ENCODE measurements at regions not wholly inside any gene's neighbourhood (a gene's known extent, or its start where the extent isn't known, plus 50 kb on each side); places are given as distances from the start of the nearest gene placed in this dataset.
"Not testable (repeated sequence)": the region's sequence is repeated elsewhere in the genome, so short reads cannot be mapped to it uniquely, and the experiment has no call there.

- H3K4me1 ChIP-seq (ENCODE audit: control insufficient read depth, insufficient read depth, low read length); POLR2A ChIA-PET; H3K27ac ChIP-seq (ENCODE audit: extremely low read depth, low read depth, low read length); H3K36me3 ChIP-seq (ENCODE audit: control insufficient read depth in 2 of 2, insufficient read depth in 1 of 2, low read length in 2 of 2); H3K9me3 ChIP-seq (ENCODE audit: control insufficient read depth, insufficient read depth, low read depth, low read length); H3K4me3 ChIP-seq (ENCODE audit: low read depth, low read length); CTCF ChIA-PET: not testable (repeated sequence)
- TF ChIP-seq ZNF654 (tag by site-specific recombination; IDR thresholded peaks at IDR 0.05; ENCODE audit: low read depth), result 0 out of 2 replicates have a peak, but pooled peaks have one; percentile 9
Observed at GRCh38 chr9:15055284-15055683, 145.1 kb upstream of the FREM1 start.

GRCh38 chr9:15048772-15049171, 138.5 kb upstream of the FREM1 start:
- ChIA-PET POLR2A (no interaction called here), CTCF (interaction anchor here (0.6 kb wide), 1 partner anchor 285 kb away, joined by 3 read pairs; no protein-coding TSS in a partner anchor)
- TF ChIP-seq ZNF423 (tag by site-specific recombination; IDR thresholded peaks at IDR 0.05) (no peak), KLF1 (tag by site-specific recombination; IDR thresholded peaks at IDR 0.05) (no peak), ATF2 (tag by site-specific recombination; IDR thresholded peaks at IDR 0.05; ENCODE audit: low read depth) (no peak), ZNF561 (tag by site-specific recombination; IDR thresholded peaks at IDR 0.05; ENCODE audit: borderline replicate concordance) (no peak), ZFP69B (tag by site-specific recombination; IDR thresholded peaks at IDR 0.05) (no peak), PRDM10 (tag by site-specific recombination; IDR thresholded peaks at IDR 0.05) (no peak), GLI4 (tag by site-specific recombination; IDR thresholded peaks at IDR 0.05) (no peak), ZNF266 (tag by site-specific recombination; IDR thresholded peaks at IDR 0.05; ENCODE audit: low read depth) (no peak), EGR2 (tag by site-specific recombination; IDR thresholded peaks at IDR 0.05; ENCODE audit: low read depth) (no peak)
- Histone ChIP-seq H3K27ac (ENCODE audit: extremely low read depth, low read depth, low read length) (no peak overlapping the region), H3K36me3 (ENCODE audit: control insufficient read depth in 2 of 2, insufficient read depth in 1 of 2, low read length in 2 of 2) (no peaks in the 10 kb centered on the region), H3K9me3 (ENCODE audit: control insufficient read depth, insufficient read depth, low read depth, low read length) (no peaks in the 10 kb centered on the region), H3K4me1 (ENCODE audit: control insufficient read depth, insufficient read depth, low read length) (no peaks in the 10 kb centered on the region), H3K4me3 (ENCODE audit: low read depth, low read length) (no peak overlapping the region)

GRCh38 chr9:15047028-15047551, 136.9 kb upstream of the FREM1 start:
- Histone ChIP-seq H3K36me3 (ENCODE audit: control insufficient read depth in 2 of 2, insufficient read depth in 1 of 2, low read length in 2 of 2) (no peaks in the 10 kb centered on the region), H3K4me3 (ENCODE audit: low read depth, low read length) (no peak overlapping the region), H3K27ac (ENCODE audit: extremely low read depth, low read depth, low read length) (no peak overlapping the region), H3K4me1 (ENCODE audit: control insufficient read depth, insufficient read depth, low read length) (no peaks in the 10 kb centered on the region), H3K9me3 (ENCODE audit: control insufficient read depth, insufficient read depth, low read depth, low read length) (no peaks in the 10 kb centered on the region)
- no peak for TF ChIP-seq ZBTB17 (tag by site-specific recombination; IDR thresholded peaks at IDR 0.05)
- peak; percentile 69 for TF ChIP-seq ZNF366 (tag by site-specific recombination; conservative IDR thresholded peaks at IDR 0.05)
- ChIA-PET CTCF (no interaction called here), POLR2A (no interaction called here)

GRCh38 chr9:15033316-15033715, 123.1 kb upstream of the FREM1 start:
- Histone ChIP-seq H3K36me3 (ENCODE audit: control insufficient read depth in 2 of 2, insufficient read depth in 1 of 2, low read length in 2 of 2) (no peaks in the 10 kb centered on the region), H3K4me3 (ENCODE audit: low read depth, low read length) (no peak overlapping the region), H3K4me1 (ENCODE audit: control insufficient read depth, insufficient read depth, low read length) (no peaks in the 10 kb centered on the region), H3K9me3 (ENCODE audit: control insufficient read depth, insufficient read depth, low read depth, low read length) (no peaks in the 10 kb centered on the region), H3K27ac (ENCODE audit: extremely low read depth, low read depth, low read length) (no peak overlapping the region)
- ChIA-PET CTCF (no interaction called here), POLR2A (no interaction called here)
- TF ChIP-seq ZNF596 (tag by site-specific recombination; IDR thresholded peaks at IDR 0.05) (0 out of 2 replicates have a peak, but pooled peaks have one; percentile 19), REST (tag by site-specific recombination; IDR thresholded peaks at IDR 0.05) (no peak)
